ENCODE measurements at regions not wholly inside any gene's neighbourhood (a gene's known extent, or its start where the extent isn't known, plus 50 kb on each side); places are given as distances from the start of the nearest gene placed in this dataset.

DNA sequence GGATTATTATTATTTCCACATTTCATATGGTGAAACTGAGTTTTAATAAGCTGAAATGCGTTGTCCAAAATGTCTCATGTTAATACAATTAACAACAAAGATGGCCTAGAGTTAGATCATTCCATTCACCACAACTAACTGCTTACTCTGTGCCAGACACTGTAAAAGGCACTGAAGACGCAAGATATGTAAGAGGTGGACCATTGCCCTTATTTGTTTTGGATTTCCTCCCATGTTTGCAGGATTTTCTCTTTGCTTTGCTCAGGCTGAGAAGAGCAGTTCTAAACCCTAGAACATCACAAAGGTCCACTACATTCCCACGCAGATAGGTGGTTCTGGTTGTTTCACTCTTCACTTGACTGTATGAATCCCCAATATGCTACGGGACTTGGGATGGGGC is 324.4 kb upstream of the KITLG start:
- H3K4me2 ChIP-seq (ENCODE audit: control insufficient read depth, extremely low read depth, insufficient read depth, low read depth, low read length), result no peak overlapping the region

DNA sequence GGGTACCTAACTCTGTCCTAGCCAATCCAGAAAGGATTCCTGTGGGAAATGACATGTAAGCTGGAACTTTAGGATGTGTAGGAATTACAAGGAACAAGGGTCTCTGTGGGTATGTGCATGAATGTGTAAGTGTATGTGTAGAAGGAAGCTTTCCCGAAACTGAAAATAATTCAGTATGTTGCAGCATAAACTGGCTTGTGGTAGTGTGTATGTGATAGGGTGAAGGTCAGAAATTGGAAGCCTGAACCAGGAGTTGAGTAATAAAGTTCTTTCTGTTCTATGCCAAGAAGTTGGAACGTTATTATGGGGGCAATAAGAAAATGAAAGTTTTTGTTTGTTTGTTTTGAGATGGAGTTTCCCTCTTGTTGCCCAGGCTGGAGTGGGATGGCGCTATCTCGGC is 323.1 kb upstream of the KITLG start:
- no peaks in the 10 kb centered on the region for H3K9me1 ChIP-seq (ENCODE audit: control insufficient read depth, extremely low read depth, insufficient read depth, low read length)
- H3K9me3 ChIP-seq (ENCODE audit: control insufficient read depth, low read depth, low read length), result no peaks in the 10 kb centered on the region
- no peak overlapping the region for H3K9ac ChIP-seq (ENCODE audit: control insufficient read depth, extremely low read depth, insufficient read depth, low read length)
- H3K36me3 ChIP-seq (ENCODE audit: control insufficient read depth in 2 of 2, extremely low read depth in 1 of 2, insufficient read depth in 2 of 2, low read length in 2 of 2), result no peaks in the 10 kb centered on the region
- no peaks in the 10 kb centered on the region for H3K79me2 ChIP-seq (ENCODE audit: control insufficient read depth, insufficient read depth, low read length)
- FAIRE-seq (no peak), DNase-seq (ENCODE audit: low read depth, low spot score) (no peak)
- no peaks in the 10 kb centered on the region for H3K27me3 ChIP-seq (ENCODE audit: control insufficient read depth, extremely low read depth, insufficient read depth, low read length)
- dilution Hi-C loops (cut with MboI; ENCODE audit: extremely low pct_ligation_motif_present, low sequenced_read_pairs), result no loop called here
- H2AFZ ChIP-seq (ENCODE audit: control insufficient read depth, low read length), result no peak overlapping the region
- TF ChIP-seq EZH2 (IDR thresholded peaks at IDR 0.05; ENCODE audit: low read length), result no peak
- TF ChIP-seq, protein P1, sequence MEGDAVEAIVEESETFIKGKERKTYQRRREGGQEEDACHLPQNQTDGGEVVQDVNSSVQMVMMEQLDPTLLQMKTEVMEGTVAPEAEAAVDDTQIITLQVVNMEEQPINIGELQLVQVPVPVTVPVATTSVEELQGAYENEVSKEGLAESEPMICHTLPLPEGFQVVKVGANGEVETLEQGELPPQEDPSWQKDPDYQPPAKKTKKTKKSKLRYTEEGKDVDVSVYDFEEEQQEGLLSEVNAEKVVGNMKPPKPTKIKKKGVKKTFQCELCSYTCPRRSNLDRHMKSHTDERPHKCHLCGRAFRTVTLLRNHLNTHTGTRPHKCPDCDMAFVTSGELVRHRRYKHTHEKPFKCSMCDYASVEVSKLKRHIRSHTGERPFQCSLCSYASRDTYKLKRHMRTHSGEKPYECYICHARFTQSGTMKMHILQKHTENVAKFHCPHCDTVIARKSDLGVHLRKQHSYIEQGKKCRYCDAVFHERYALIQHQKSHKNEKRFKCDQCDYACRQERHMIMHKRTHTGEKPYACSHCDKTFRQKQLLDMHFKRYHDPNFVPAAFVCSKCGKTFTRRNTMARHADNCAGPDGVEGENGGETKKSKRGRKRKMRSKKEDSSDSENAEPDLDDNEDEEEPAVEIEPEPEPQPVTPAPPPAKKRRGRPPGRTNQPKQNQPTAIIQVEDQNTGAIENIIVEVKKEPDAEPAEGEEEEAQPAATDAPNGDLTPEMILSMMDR (optimal IDR thresholded peaks at IDR 0.05 in 1 of 3, IDR thresholded peaks at IDR 0.05 in 1 of 3, conservative IDR thresholded peaks at IDR 0.05 in 1 of 3; ENCODE audit: extremely low read depth in 1 of 3, insufficient read depth in 2 of 3, low read length in 3 of 3), result no peak
- H4K20me1 ChIP-seq (ENCODE audit: control insufficient read depth, extremely low read depth, insufficient read depth, low read length), result no peaks in the 10 kb centered on the region
- H3K4me1 ChIP-seq (ENCODE audit: control insufficient read depth, extremely low read depth, insufficient read depth, low read length), result no peaks in the 10 kb centered on the region
- H3K4me3 ChIP-seq (ENCODE audit: control insufficient read depth in 2 of 3, extremely low read depth in 1 of 3, insufficient read depth in 2 of 3, low read depth in 1 of 3, low read length in 3 of 3), result no peak overlapping the region
- H3K4me2 ChIP-seq (ENCODE audit: control insufficient read depth, extremely low read depth, insufficient read depth, low read depth, low read length), result no peak overlapping the region
- H3K27ac ChIP-seq (ENCODE audit: control insufficient read depth, insufficient read depth, low read length), result no peak overlapping the region

More for the DNA sequence above, 324.4 kb upstream of the KITLG start:
- Histone ChIP-seq H3K9me1 (ENCODE audit: control insufficient read depth, extremely low read depth, insufficient read depth, low read length) (no peaks in the 10 kb centered on the region), H4K20me1 (ENCODE audit: control insufficient read depth, extremely low read depth, insufficient read depth, low read length) (no peaks in the 10 kb centered on the region), H3K4me1 (ENCODE audit: control insufficient read depth, extremely low read depth, insufficient read depth, low read length) (no peaks in the 10 kb centered on the region), H3K79me2 (ENCODE audit: control insufficient read depth, insufficient read depth, low read length) (no peaks in the 10 kb centered on the region), H3K9me3 (ENCODE audit: control insufficient read depth, low read depth, low read length) (no peaks in the 10 kb centered on the region), H3K36me3 (ENCODE audit: control insufficient read depth in 2 of 2, extremely low read depth in 1 of 2, insufficient read depth in 2 of 2, low read length in 2 of 2) (no peaks in the 10 kb centered on the region), H3K27me3 (ENCODE audit: control insufficient read depth, extremely low read depth, insufficient read depth, low read length) (no peaks in the 10 kb centered on the region), H3K27ac (ENCODE audit: control insufficient read depth, insufficient read depth, low read length) (no peak overlapping the region), H3K9ac (ENCODE audit: control insufficient read depth, extremely low read depth, insufficient read depth, low read length) (no peak overlapping the region), H2AFZ (ENCODE audit: control insufficient read depth, low read length) (no peak overlapping the region), H3K4me3 (ENCODE audit: control insufficient read depth in 2 of 3, extremely low read depth in 1 of 3, insufficient read depth in 2 of 3, low read depth in 1 of 3, low read length in 3 of 3) (no peak overlapping the region)
- dilution Hi-C loops (cut with MboI; ENCODE audit: extremely low pct_ligation_motif_present, low sequenced_read_pairs), result no loop called here
- DNase-seq (ENCODE audit: low read depth, low spot score) (no peak), FAIRE-seq (no peak)
- TF ChIP-seq, protein P1 (optimal IDR thresholded peaks at IDR 0.05 in 1 of 3, IDR thresholded peaks at IDR 0.05 in 1 of 3, conservative IDR thresholded peaks at IDR 0.05 in 1 of 3; ENCODE audit: extremely low read depth in 1 of 3, insufficient read depth in 2 of 3, low read length in 3 of 3), result no peak
- no peak for TF ChIP-seq EZH2 (IDR thresholded peaks at IDR 0.05; ENCODE audit: low read length)
